Suppressor macrophage treated with lipopolysaccharide for 1 hour (primary cell): ENCODE measurements at regions not wholly inside any gene's neighbourhood (a gene's known extent, or its start where the extent isn't known, plus 50 kb on each side); places are given as distances from the start of the nearest gene placed in this dataset.
"Not testable (repeated sequence)": the region's sequence is repeated elsewhere in the genome, so short reads cannot be mapped to it uniquely, and the experiment has no call there.

Experiments used
- DNase-seq, 3 donors: peaks; one replicate each; pipeline ENCODE4 v3.0.0-alpha.2; 2020 to 2022

GRCh38 chr18:68219872-68220271 lies 495.0 kb downstream of the TMX3 start:
- DNase-seq, result no peak

GRCh38 chr18:68219274-68219673 lies 495.6 kb downstream of the TMX3 start:
- DNase-seq, result no peak

GRCh38 chr18:68215931-68216330 lies 499.0 kb downstream of the TMX3 start:
- no peak for DNase-seq

- no peak for DNase-seq
These were observed 528.9 kb downstream of the TMX3 start for GRCh38 chr18:68186039-68186438.

GRCh38 chr18:68181956-68182355 lies 533.0 kb downstream of the TMX3 start:
- DNase-seq, result no peak

- DNase-seq, result no peak
These were observed 535.1 kb downstream of the TMX3 start for GRCh38 chr18:68179811-68180210.

- no peak for DNase-seq
These were observed 536.0 kb downstream of the TMX3 start for GRCh38 chr18:68178921-68179320.

- DNase-seq, result no peak
These were observed 536.9 kb downstream of the TMX3 start for GRCh38 chr18:68177807-68178702.

- DNase-seq, result no peak
These were observed 538.0 kb downstream of the TMX3 start for GRCh38 chr18:68176901-68177300.

- DNase-seq, result no peak
These were observed 541.9 kb downstream of the TMX3 start for GRCh38 chr18:68172842-68173549.

- no peak for DNase-seq
These were observed 550.0 kb downstream of the TMX3 start for GRCh38 chr18:68164909-68165308.

- not testable (repeated sequence) for DNase-seq
These were observed 561.1 kb downstream of the TMX3 start for GRCh38 chr18:68153821-68154220.

GRCh38 chr18:68152770-68153169 lies 562.1 kb downstream of the TMX3 start:
- DNase-seq, result no peak

- no peak for DNase-seq
These were observed 563.9 kb downstream of the TMX3 start for GRCh38 chr18:68150961-68151360.

GRCh38 chr18:68148863-68149262 lies 566.0 kb downstream of the TMX3 start:
- no peak for DNase-seq

GRCh38 chr18:68147728-68148127 lies 567.2 kb downstream of the TMX3 start:
- no peak for DNase-seq

- no peak for DNase-seq
These were observed 593.1 kb downstream of the TMX3 start for GRCh38 chr18:68121826-68122225.

- no peak for DNase-seq
These were observed 593.6 kb downstream of the TMX3 start for GRCh38 chr18:68121308-68121707.

GRCh38 chr18:68114989-68115388 lies 598.5 kb upstream of the DSEL start:
- DNase-seq, result no peak

GRCh38 chr18:68104036-68104435 lies 587.5 kb upstream of the DSEL start:
- DNase-seq, result no peak

GRCh38 chr18:68103561-68103960 lies 587.0 kb upstream of the DSEL start:
- no peak for DNase-seq

GRCh38 chr18:68102117-68102516 lies 585.6 kb upstream of the DSEL start:
- DNase-seq, result no peak

- DNase-seq, result no peak
These were observed 582.1 kb upstream of the DSEL start for GRCh38 chr18:68098655-68099054.

- DNase-seq, result no peak
These were observed 570.0 kb upstream of the DSEL start for GRCh38 chr18:68086481-68086880.
